Suprapubic skin (tissue), 4 donors: ENCODE measurements at regions not wholly inside any gene's neighbourhood (a gene's known extent, or its start where the extent isn't known, plus 50 kb on each side); places are given as distances from the start of the nearest gene placed in this dataset.

ENCODE experiments used
- EP300 ChIP-seq: sonication (generic); formaldehyde crosslinking; IDR thresholded peaks from one replicate; pipeline ENCODE4 v1.6.1; 2017; ENCODE audit warnings: antibody characterized with exemption
- POLR2A ChIP-seq, 2 donors: fragments of 450-650 bp; IDR thresholded peaks; one replicate each; pipeline ENCODE4 v1.6.1; 2017; ENCODE audit warnings: antibody characterized with exemption in 2 of 2, mild to moderate bottlenecking in 2 of 2, moderate library complexity in 2 of 2
- POLR2AphosphoS5 ChIP-seq, 3 donors: sonication (generic); formaldehyde crosslinking; IDR thresholded peaks; one replicate each; pipeline ENCODE4 v1.6.1; 2017; ENCODE audit warnings: antibody characterized with exemption in 3 of 3
- TF ChIP-seq, protein P1 (sequence below), 2 donors: fragments of 200-600 bp in 1 of 2; fragments of 450-650 bp in 1 of 2; sonication (generic) in 1 of 2; IDR thresholded peaks; one replicate each; pipeline ENCODE4 v1.5.1; 2016 to 2019; ENCODE audit warnings: antibody characterized with exemption in 2 of 2, mild to moderate bottlenecking in 1 of 2, moderate library complexity in 1 of 2

DNA sequence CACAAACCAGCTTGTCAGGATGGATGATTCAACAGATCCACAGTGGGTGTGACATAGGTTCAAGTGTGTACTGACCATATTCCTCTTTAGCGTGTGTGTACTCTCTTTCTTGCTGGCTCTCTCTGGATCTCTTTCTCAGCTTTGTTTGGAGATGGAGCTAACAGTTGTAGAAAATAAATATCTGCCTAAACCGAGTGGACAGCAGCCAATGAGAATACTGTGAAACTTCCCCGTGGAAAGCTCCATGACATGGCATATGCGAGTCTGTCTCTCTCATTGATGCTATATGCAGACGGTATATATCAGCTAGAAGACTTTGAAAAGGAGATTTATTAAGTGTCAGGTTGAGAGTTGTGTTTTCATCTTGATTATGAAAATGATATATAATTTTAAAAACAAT lies 406.5 kb upstream of the SUCLG2 start:
- TF ChIP-seq POLR2A (IDR thresholded peaks at IDR 0.05) (no peak), EP300 (no peak), POLR2AphosphoS5 (IDR thresholded peaks at IDR 0.05) (no peak)
- TF ChIP-seq, protein P1, sequence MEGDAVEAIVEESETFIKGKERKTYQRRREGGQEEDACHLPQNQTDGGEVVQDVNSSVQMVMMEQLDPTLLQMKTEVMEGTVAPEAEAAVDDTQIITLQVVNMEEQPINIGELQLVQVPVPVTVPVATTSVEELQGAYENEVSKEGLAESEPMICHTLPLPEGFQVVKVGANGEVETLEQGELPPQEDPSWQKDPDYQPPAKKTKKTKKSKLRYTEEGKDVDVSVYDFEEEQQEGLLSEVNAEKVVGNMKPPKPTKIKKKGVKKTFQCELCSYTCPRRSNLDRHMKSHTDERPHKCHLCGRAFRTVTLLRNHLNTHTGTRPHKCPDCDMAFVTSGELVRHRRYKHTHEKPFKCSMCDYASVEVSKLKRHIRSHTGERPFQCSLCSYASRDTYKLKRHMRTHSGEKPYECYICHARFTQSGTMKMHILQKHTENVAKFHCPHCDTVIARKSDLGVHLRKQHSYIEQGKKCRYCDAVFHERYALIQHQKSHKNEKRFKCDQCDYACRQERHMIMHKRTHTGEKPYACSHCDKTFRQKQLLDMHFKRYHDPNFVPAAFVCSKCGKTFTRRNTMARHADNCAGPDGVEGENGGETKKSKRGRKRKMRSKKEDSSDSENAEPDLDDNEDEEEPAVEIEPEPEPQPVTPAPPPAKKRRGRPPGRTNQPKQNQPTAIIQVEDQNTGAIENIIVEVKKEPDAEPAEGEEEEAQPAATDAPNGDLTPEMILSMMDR (IDR thresholded peaks at IDR 0.05): no peak
